PC-3 (cell line): ENCODE measurements at regions not wholly inside any gene's neighbourhood (a gene's known extent, or its start where the extent isn't known, plus 50 kb on each side); places are given as distances from the start of the nearest gene placed in this dataset.

ENCODE experiments used
- ATAC-seq: fragments of 200-7000 bp; cut with Tn5 transposase; 2 replicates; pipeline ENCODE4 v1.9.1; 2020; ENCODE audit warnings: mild to moderate bottlenecking, moderate library complexity
- BruUV-seq: library from RNA; stranded (reverse); fragments of 400-500 nt; replicated peaks from 2 replicates; lab custom pipeline; 2021; lab: Mats Ljungman, UMichigan
- CTCF ChIA-PET: fragments of 300-600 bp; sonication (Branson Sonifier 250); formaldehyde crosslinking; loops from one replicate; lab custom pipeline; 2022; ENCODE audit warnings: antibody characterized with exemption; lab: Charles Lee
- POLR2A ChIA-PET: fragments of 300-600 bp; sonication (Branson Sonifier 250); formaldehyde crosslinking; loops from one replicate; lab custom pipeline; 2022; ENCODE audit warnings: antibody characterized with exemption; ENCODE audit not compliant: unreplicated experiment; lab: Charles Lee
- DNase-seq: peaks from one replicate; pipeline ENCODE4 v3.0.0-alpha.2; 2015
- H2AFZ ChIP-seq: fragments of 300-600 bp; sonication (generic); 2 replicates; pipeline ENCODE4 v1.6.0; 2016; ENCODE audit warnings: antibody characterized with exemption, low read length
- H3F3A ChIP-seq: fragments of 300-600 bp; sonication (generic); one replicate; pipeline ENCODE4 v1.6.0; 2017; ENCODE audit warnings: antibody characterized with exemption, low read length, control low read depth, mild to moderate bottlenecking; ENCODE audit not compliant: unreplicated experiment
- H3K27ac ChIP-seq: fragments of 300-600 bp; sonication (generic); 2 replicates; pipeline ENCODE4 v1.5.1; 2016; ENCODE audit warnings: mild to moderate bottlenecking, low read length
- H3K27me3 ChIP-seq: fragments of 300-600 bp; sonication (generic); 2 replicates; pipeline ENCODE4 v1.6.1; 2016; ENCODE audit warnings: low read length, mixed read lengths
- H3K36me3 ChIP-seq: fragments of 300-600 bp; sonication (generic); 2 replicates; pipeline ENCODE4 v1.6.1; 2016; ENCODE audit warnings: low read depth, mixed run types, low read length, mixed read lengths
- H3K4me1 ChIP-seq: fragments of 300-600 bp; sonication (generic); 2 replicates; pipeline ENCODE4 v1.5.1; 2016; ENCODE audit warnings: low read length; ENCODE audit not compliant: insufficient read depth
- H3K4me2 ChIP-seq: fragments of 300-600 bp; sonication (generic); 2 replicates; pipeline ENCODE4 v1.6.0; 2016; ENCODE audit warnings: low read length
- H3K4me3 ChIP-seq: fragments of 300-600 bp; sonication (generic); 2 replicates; pipeline ENCODE4 v1.5.1; 2016; ENCODE audit warnings: mild to moderate bottlenecking, low read length, mixed read lengths
- H3K79me2 ChIP-seq: fragments of 300-600 bp; sonication (generic); 2 replicates; pipeline ENCODE4 v1.6.1; 2017; ENCODE audit warnings: low read length, mixed read lengths
- H3K9ac ChIP-seq: fragments of 300-600 bp; sonication (generic); 2 replicates; pipeline ENCODE4 v1.6.0; 2016; ENCODE audit warnings: mild to moderate bottlenecking, low read length
- H3K9me2 ChIP-seq: fragments of 300-600 bp; sonication (generic); replicated peaks from 2 replicates; pipeline ENCODE4 v1.6.1; 2016; ENCODE audit warnings: mixed run types, low read length, mixed read lengths
- H3K9me3 ChIP-seq: fragments of 300-600 bp; sonication (generic); 2 replicates; pipeline ENCODE4 v1.6.1; 2016; ENCODE audit warnings: low read length, mixed read lengths
- H4K20me1 ChIP-seq: fragments of 300-600 bp; sonication (generic); 2 replicates; pipeline ENCODE4 v1.6.1; 2016; ENCODE audit warnings: low read length, mixed read lengths
- CTCF ChIP-seq: fragments of 300-600 bp; sonication (generic); conservative IDR thresholded peaks from 2 replicates; pipeline ENCODE4 v1.5.1; 2017; ENCODE audit warnings: antibody characterized with exemption, low read depth, mild to moderate bottlenecking, low read length
- EZH2 ChIP-seq: fragments of 300-600 bp; sonication (generic); IDR thresholded peaks from one replicate; pipeline ENCODE4 v1.6.1; 2017; ENCODE audit warnings: antibody characterized with exemption, mild to moderate bottlenecking, low read length; ENCODE audit not compliant: unreplicated experiment
- EZH2phosphoT487 ChIP-seq: fragments of 300-600 bp; sonication (generic); IDR thresholded peaks from 2 replicates; pipeline ENCODE4 v1.6.1; 2018; ENCODE audit warnings: mild to moderate bottlenecking, antibody characterized with exemption, low read length, borderline replicate concordance
- intact Hi-C: fragments of 100-400 bp; cut with micrococcal nuclease; formaldehyde crosslinking; loops from 2 replicates; pipeline ENCODE4 v1.9.0; 2023

DNA sequence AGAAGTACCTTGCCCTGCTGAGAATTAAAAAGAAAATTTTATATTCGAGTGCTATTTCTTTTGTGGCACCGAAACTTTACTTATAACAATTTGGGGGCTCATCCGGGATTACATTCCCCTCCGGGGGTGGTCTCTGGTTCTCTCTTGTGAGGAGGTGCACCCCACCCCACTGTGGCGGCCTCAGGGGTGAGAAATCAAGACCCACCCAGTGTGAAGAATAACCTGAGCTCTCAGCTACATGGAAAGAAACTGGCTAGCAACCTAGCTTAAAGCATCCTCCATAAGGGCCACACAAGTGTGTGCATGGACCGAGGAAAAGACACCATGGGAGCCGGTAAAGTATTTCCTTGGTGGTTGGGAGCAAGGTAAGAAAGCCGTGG lies 50.9 kb upstream of the ANKRD10 start:
- CTCF ChIA-PET = no interaction called here
- Histone ChIP-seq H3K9me2 (no peaks in the 10 kb centered on the region), H3K9ac (peak overlapping the region; percentile 62), H3K4me2 (no peak overlapping the region), H3K27me3 (no peaks in the 10 kb centered on the region), H4K20me1 (no peaks in the 10 kb centered on the region), H2AFZ (no peak overlapping the region), H3K79me2 (0 out of 2 replicates have a peak, but pooled peaks cover 5% of the 10 kb centered on the region), H3K27ac (peak overlapping the region; percentile 86), H3K4me1 (peaks cover 24% of the 10 kb centered on the region), H3K4me3 (peak overlapping the region; percentile 35; the same call in 1 of the 2 replicates), H3K36me3 (no peaks in the 10 kb centered on the region), H3K9me3 (no peaks in the 10 kb centered on the region), H3F3A (no peaks in the 10 kb centered on the region)
- ATAC-seq (no peak), DNase-seq (no peak)
- BruUV-seq = TSS peak; percentile 89
- POLR2A ChIA-PET = no interaction called here
- TF ChIP-seq CTCF = no peak
- TF ChIP-seq EZH2phosphoT487 = no peak
- TF ChIP-seq EZH2 = no peak
- intact Hi-C loops = loop anchor here (1.0 to 5.0 kb wide), 4 partner anchors 17 to 93 kb away; no protein-coding TSS in a partner anchor

DNA sequence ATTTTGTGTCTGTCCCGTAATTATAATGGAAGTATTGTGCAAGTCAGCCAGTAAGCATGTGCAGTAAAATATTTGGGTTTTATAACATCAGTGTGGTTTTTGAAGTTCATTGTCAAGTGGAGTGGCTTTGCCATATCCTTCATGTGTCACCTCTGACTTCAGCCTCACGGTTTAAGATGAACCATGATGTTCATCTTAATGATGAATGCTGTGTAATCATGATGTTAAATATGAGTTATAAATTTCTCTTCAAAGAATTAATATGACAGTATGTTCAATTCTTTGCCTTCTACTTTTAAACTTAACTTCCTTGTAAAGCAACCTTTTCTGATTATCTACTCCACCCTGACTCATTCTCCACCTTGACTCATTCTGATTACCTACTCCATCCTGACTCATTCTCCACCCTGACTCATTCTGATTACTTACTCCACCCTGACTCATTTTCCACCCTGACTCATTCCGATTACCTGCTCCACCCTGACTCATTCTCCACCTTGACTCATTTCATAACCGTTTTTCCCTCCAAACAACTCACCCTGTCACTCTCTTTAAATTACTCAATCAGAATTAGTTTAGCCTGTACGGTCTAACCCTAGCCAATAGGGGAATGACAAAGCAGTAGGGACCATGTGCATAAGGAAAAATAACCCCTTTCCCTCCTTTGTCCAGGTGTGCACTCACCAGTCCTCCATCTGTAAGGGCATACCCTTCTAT lies 50.3 kb upstream of the ANKRD10 start:
- BruUV-seq = no TSS peak
- ATAC-seq = peak; percentile 92
- DNase-seq = peak; percentile 91

More for the DNA sequence above, 50.3 kb upstream of the ANKRD10 start:
- H3K36me3 ChIP-seq = no peaks in the 10 kb centered on the region
- H3F3A ChIP-seq = no peaks in the 10 kb centered on the region
- H3K4me1 ChIP-seq = peaks cover 24% of the 10 kb centered on the region
- CTCF ChIA-PET = no interaction called here
- TF ChIP-seq EZH2 (no peak), CTCF (no peak)
- H3K9me2 ChIP-seq = no peaks in the 10 kb centered on the region
- POLR2A ChIA-PET = no interaction called here
- no peak overlapping the region for H2AFZ ChIP-seq
- peak overlapping the region; percentile 49 for H3K4me2 ChIP-seq
- 0 out of 2 replicates have a peak, but pooled peaks cover 5% of the 10 kb centered on the region for H3K79me2 ChIP-seq
- H3K4me3 ChIP-seq = no peak overlapping the region; the same call in 1 of the 2 replicates
- peak overlapping the region; percentile 94 for H3K27ac ChIP-seq
- H4K20me1 ChIP-seq = no peaks in the 10 kb centered on the region
- intact Hi-C loops = loop anchor here (1.0 to 5.0 kb wide), 4 partner anchors 17 to 93 kb away; no protein-coding TSS in a partner anchor
- no peaks in the 10 kb centered on the region for H3K27me3 ChIP-seq
- no peaks in the 10 kb centered on the region for H3K9me3 ChIP-seq
- peak overlapping the region; percentile 62 for H3K9ac ChIP-seq
